ENCODE measurements at regions not wholly inside any gene's neighbourhood (a gene's known extent, or its start where the extent isn't known, plus 50 kb on each side); places are given as distances from the start of the nearest gene placed in this dataset.

DNA sequence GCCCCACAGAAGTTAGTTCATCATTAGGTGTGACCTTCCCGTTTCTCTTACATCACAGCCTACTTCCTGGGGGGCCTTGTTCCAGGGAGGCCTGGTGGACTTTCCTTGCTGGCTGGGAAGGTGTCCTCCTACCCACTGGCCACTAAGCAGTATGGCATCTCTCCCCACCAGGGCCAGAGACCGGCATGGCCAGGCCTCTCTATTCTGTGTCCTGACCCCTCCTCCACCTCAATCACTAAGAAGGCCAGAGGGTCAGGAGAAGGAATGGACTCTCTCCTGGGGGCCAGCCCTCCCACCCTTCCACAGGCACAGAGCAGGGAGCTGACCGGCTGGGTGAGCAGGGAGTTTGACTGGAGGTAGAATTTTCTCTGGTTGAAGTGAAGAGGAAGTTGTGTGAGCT lies 81.9 kb downstream of the PJA1 start:
- Mint-ChIP-seq H3K4me3 (no peak overlapping the region), H3K36me3 (no peaks in the 10 kb centered on the region), H3K4me1 (no peaks in the 10 kb centered on the region), H3K27me3 (peaks cover 0 to 1% of the 10 kb centered on the region in 2 donors), H3K27ac (no peak overlapping the region), H3K9me3 (no peaks in the 10 kb centered on the region)
- Histone ChIP-seq H3K27ac (ENCODE audit: low read depth, low read length) (no peak overlapping the region), H3K36me3 (ENCODE audit: insufficient read depth, low read length) (no peaks in the 10 kb centered on the region), H3K27me3 (ENCODE audit: insufficient read depth, low read length) (no peaks in the 10 kb centered on the region), H3K9me3 (ENCODE audit: control insufficient read depth in 1 of 2, low read length in 2 of 2) (no peaks in the 10 kb centered on the region), H3K4me3 (ENCODE audit: low read length in 2 of 2) (no peak overlapping the region), H3K4me1 (ENCODE audit: insufficient read depth, low read length) (no peaks in the 10 kb centered on the region)
- DNase-seq = no peak
- intact Hi-C loops (cut with micrococcal nuclease) = no loop called here
- CTCF ChIA-PET (ENCODE audit: partially characterized antibody) = interaction anchor here (1.3 kb wide), 1 partner anchor 10 kb away, joined by 3 read pairs; no protein-coding TSS in a partner anchor
- POLR2A ChIA-PET (ENCODE audit: partially characterized antibody) = no interaction called here

DNA sequence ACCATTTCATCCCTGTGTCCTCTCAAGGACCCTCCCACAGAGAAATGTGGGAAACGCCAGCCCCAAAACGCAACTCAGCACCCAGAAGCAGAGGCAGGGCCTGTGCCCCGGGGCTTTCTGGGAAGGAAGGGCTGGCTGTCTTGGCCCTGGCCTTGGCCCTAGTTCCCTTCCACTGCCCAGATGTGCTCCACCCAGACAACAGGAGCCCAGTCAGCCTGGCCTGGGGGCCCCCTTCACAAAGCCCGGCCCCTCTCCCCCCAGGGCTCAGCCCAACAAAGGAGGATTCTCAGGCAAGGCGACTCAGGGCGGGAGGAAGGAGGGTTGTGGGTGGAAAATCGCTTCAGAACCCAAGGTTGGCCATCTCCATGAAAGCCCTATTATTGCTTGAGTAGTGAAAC lies 82.5 kb downstream of the PJA1 start:
- no peak overlapping the region for H3K27ac Mint-ChIP-seq
- Histone ChIP-seq H3K4me1 (ENCODE audit: insufficient read depth, low read length) (no peaks in the 10 kb centered on the region), H3K27ac (ENCODE audit: low read depth, low read length) (no peak overlapping the region), H3K9me3 (ENCODE audit: control insufficient read depth in 1 of 2, low read length in 2 of 2) (no peaks in the 10 kb centered on the region), H3K36me3 (ENCODE audit: insufficient read depth, low read length) (no peaks in the 10 kb centered on the region), H3K27me3 (ENCODE audit: insufficient read depth, low read length) (no peaks in the 10 kb centered on the region), H3K4me3 (ENCODE audit: low read length in 2 of 2) (no peak overlapping the region)
- intact Hi-C loops (cut with micrococcal nuclease) = no loop called here
- no peaks in the 10 kb centered on the region for H3K36me3 Mint-ChIP-seq
- ChIA-PET POLR2A (ENCODE audit: partially characterized antibody) (no interaction called here), CTCF (ENCODE audit: partially characterized antibody) (no interaction called here)
- DNase-seq = no peak
- H3K9me3 Mint-ChIP-seq = no peaks in the 10 kb centered on the region
- H3K4me1 Mint-ChIP-seq = no peaks in the 10 kb centered on the region
- peaks cover 0 to 1% of the 10 kb centered on the region in 2 donors for H3K27me3 Mint-ChIP-seq
- no peak overlapping the region for H3K4me3 Mint-ChIP-seq

DNA sequence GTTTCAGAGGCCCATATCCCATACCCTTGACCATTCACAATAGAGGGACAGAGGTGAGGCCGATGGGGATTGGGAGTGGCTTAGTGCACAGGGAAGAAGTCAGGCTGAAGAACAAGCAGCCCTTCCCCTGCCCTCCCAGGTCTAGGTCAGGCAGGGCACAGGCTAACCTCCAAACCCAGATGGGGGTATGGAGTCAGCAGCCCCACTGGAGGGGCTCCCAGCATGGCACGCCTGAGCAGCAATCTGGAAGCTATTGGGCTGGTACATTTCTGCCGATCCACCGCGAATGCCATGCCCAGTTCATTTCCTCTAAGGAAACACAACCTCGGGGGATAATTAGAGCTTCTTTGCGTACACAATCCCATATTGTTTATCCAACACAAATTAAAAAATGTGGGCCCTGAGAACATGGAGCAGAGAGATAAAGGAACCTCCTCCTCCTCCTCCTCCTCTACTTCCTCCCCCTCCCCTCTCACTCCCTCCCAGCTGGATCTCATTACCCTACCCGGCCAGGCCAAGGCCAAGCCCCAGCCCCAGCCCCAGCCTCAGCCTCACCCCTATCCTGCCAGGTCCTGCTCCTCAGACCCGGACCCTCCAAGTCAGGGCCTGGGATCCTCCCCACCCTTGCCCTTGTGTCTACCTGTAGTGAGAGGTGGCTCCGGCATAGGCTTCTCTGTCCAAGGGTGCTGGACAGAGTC lies 83.0 kb downstream of the PJA1 start:
- no peak overlapping the region for H3K4me3 ChIP-seq (ENCODE audit: low read length in 2 of 2)

DNA sequence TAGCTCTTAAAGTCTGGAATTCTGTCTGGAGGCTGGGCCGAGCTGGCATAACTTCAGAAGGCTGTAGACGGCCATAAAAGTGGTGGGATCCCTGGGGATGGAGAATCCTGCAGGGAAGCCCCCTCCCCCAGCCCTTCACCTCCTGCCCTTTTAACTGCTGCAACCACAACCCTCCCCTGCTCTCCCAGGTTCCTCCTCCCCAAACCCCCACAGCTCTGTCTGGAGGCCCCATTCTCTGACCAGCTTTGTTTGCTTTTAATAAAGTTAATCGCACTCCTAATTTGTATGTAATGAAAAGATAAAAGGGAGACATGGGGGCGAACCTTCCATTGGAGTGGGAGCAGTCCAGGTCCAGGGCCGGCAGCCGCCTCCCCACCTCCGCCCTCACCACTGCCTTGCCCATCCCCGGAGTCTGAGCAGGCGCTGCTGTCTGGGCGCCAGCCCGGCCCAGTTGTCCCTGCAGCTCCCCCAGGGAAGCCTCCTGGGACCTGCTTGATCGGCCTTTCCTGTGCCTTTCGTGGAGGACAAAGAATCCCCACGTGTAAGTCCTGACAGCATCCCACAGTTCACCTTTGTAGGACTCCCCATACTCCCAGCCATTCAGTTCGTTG lies 84.3 kb downstream of the PJA1 start:
- Mint-ChIP-seq H3K4me3 (no peak overlapping the region), H3K9me3 (no peaks in the 10 kb centered on the region), H3K27ac (no peak overlapping the region), H3K4me1 (no peaks in the 10 kb centered on the region), H3K36me3 (no peaks in the 10 kb centered on the region), H3K27me3 (peaks cover 0 to 1% of the 10 kb centered on the region in 2 donors)
- Histone ChIP-seq H3K27me3 (ENCODE audit: insufficient read depth, low read length) (no peaks in the 10 kb centered on the region), H3K27ac (ENCODE audit: low read depth, low read length) (no peak overlapping the region), H3K4me1 (ENCODE audit: insufficient read depth, low read length) (no peaks in the 10 kb centered on the region), H3K9me3 (ENCODE audit: control insufficient read depth in 1 of 2, low read length in 2 of 2) (no peaks in the 10 kb centered on the region), H3K4me3 (ENCODE audit: low read length in 2 of 2) (no peak overlapping the region), H3K36me3 (ENCODE audit: insufficient read depth, low read length) (no peaks in the 10 kb centered on the region)
- ChIA-PET CTCF (ENCODE audit: partially characterized antibody) (no interaction called here), POLR2A (ENCODE audit: partially characterized antibody) (no interaction called here)
- DNase-seq = no peak
- intact Hi-C loops (cut with micrococcal nuclease) = no loop called here

More for the DNA sequence above, 83.0 kb downstream of the PJA1 start:
- no peaks in the 10 kb centered on the region for H3K4me1 Mint-ChIP-seq
- H3K27me3 ChIP-seq (ENCODE audit: insufficient read depth, low read length) = no peaks in the 10 kb centered on the region
- H3K9me3 Mint-ChIP-seq = no peaks in the 10 kb centered on the region
- no peaks in the 10 kb centered on the region for H3K36me3 Mint-ChIP-seq
- no peaks in the 10 kb centered on the region for H3K4me1 ChIP-seq (ENCODE audit: insufficient read depth, low read length)
- H3K27ac ChIP-seq (ENCODE audit: low read depth, low read length) = no peak overlapping the region
- H3K27ac Mint-ChIP-seq = no peak overlapping the region
- ChIA-PET POLR2A (ENCODE audit: partially characterized antibody) (no interaction called here), CTCF (ENCODE audit: partially characterized antibody) (no interaction called here)
- no peak for DNase-seq
- intact Hi-C loops (cut with micrococcal nuclease) = no loop called here
- no peaks in the 10 kb centered on the region for H3K36me3 ChIP-seq (ENCODE audit: insufficient read depth, low read length)
- peaks cover 0 to 1% of the 10 kb centered on the region in 2 donors for H3K27me3 Mint-ChIP-seq
- H3K9me3 ChIP-seq (ENCODE audit: control insufficient read depth in 1 of 2, low read length in 2 of 2) = no peaks in the 10 kb centered on the region
- no peak overlapping the region for H3K4me3 Mint-ChIP-seq

DNA sequence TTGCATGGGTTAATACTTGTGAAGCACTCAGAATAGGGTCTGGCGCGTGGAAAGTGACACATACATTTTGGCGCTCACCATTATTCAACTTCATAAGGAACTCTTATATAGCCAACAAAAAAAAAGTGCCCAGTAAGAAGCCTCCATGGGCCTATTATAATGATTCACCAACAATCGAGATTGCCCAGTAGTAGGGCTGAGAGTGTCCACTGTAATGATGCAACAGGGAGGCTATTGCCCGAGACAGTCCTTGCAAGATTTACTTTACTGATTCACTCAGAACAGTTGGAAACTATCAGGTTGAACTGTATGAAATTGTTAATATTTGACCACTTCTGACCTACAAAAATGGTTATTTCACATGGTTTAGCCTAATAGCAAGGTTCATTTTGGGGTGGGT lies 86.0 kb downstream of the PJA1 start:
- H3K4me3 Mint-ChIP-seq = no peak overlapping the region
- no peaks in the 10 kb centered on the region for H3K36me3 Mint-ChIP-seq
- no peak overlapping the region for H3K4me3 ChIP-seq (ENCODE audit: low read length in 2 of 2)
- H3K4me1 Mint-ChIP-seq = no peaks in the 10 kb centered on the region
- no peaks in the 10 kb centered on the region for H3K9me3 ChIP-seq (ENCODE audit: control insufficient read depth in 1 of 2, low read length in 2 of 2)
- POLR2A ChIA-PET (ENCODE audit: partially characterized antibody) = no interaction called here
- no peak overlapping the region for H3K27ac Mint-ChIP-seq
- intact Hi-C loops (cut with micrococcal nuclease) = no loop called here
- no peaks in the 10 kb centered on the region for H3K4me1 ChIP-seq (ENCODE audit: insufficient read depth, low read length)
- H3K9me3 Mint-ChIP-seq = no peaks in the 10 kb centered on the region
- no peaks in the 10 kb centered on the region for H3K36me3 ChIP-seq (ENCODE audit: insufficient read depth, low read length)
- peaks cover 0 to under 1% of the 10 kb centered on the region in 2 donors for H3K27me3 Mint-ChIP-seq
- no peak for DNase-seq
- H3K27me3 ChIP-seq (ENCODE audit: insufficient read depth, low read length) = no peaks in the 10 kb centered on the region
- H3K27ac ChIP-seq (ENCODE audit: low read depth, low read length) = no peak overlapping the region
- CTCF ChIA-PET (ENCODE audit: partially characterized antibody) = no interaction called here

DNA sequence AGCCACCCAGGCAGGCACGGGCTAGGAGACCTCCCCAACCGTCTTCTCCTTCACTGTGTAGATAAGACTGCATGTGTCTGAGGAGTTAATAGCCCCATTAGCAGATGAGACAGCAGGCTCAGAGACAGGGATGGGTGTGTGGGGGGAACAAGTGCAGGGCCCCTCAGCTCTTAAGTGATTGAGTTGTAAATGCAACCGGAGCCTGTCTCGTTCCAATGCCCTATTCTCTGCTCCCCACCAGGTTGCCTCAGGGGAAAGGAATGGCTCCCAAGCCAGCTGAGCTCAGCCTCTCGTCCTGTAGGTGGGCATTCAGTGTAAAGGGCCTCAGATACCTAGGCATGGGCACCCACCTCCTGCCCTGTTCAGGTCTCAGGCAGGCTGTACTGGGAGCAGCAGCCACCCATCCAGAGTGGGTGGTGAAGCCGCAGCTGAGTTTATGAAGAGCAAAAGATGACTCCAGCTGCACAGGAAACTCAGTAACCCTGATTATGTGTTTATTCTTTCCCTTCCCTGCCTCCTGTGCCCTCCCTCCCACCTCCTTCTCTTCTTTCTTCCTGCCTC lies 87.3 kb downstream of the PJA1 start:
- ChIA-PET CTCF (ENCODE audit: partially characterized antibody) (no interaction called here), POLR2A (ENCODE audit: partially characterized antibody) (no interaction called here)
- H3K4me3 ChIP-seq (ENCODE audit: low read length in 2 of 2) = no peak overlapping the region
- H3K36me3 ChIP-seq (ENCODE audit: insufficient read depth, low read length) = no peaks in the 10 kb centered on the region
- intact Hi-C loops (cut with micrococcal nuclease) = no loop called here
- no peak overlapping the region for H3K27ac ChIP-seq (ENCODE audit: low read depth, low read length)
- Mint-ChIP-seq H3K27ac (no peak overlapping the region), H3K36me3 (no peaks in the 10 kb centered on the region), H3K9me3 (no peaks in the 10 kb centered on the region), H3K27me3 (no peaks in the 10 kb centered on the region), H3K4me3 (no peak overlapping the region), H3K4me1 (no peaks in the 10 kb centered on the region)
- H3K27me3 ChIP-seq (ENCODE audit: insufficient read depth, low read length) = no peaks in the 10 kb centered on the region
- no peaks in the 10 kb centered on the region for H3K9me3 ChIP-seq (ENCODE audit: control insufficient read depth in 1 of 2, low read length in 2 of 2)
- H3K4me1 ChIP-seq (ENCODE audit: insufficient read depth, low read length) = no peaks in the 10 kb centered on the region
- no peak for DNase-seq

DNA sequence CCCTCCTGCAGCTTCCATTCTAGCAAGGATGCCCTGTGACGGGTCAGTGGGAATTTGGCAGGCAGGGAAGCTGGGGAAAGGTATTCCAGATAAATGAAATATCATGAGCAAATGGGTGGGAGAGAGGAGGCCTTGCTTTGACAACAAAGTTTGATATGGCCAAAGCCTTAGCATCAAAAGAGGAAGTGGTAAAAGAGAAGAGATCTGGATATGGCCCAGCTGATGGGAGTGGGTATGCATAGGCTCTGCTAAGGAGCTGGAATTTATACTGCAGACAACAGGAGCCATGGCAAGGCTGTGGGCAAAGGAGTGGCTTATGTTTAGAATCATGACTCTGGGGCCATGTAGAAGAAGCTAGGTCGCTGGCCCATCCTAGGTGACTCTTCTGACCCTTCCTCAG lies 89.2 kb downstream of the PJA1 start:
- Mint-ChIP-seq H3K27ac (no peak overlapping the region), H3K36me3 (no peaks in the 10 kb centered on the region), H3K4me3 (no peak overlapping the region), H3K4me1 (no peaks in the 10 kb centered on the region), H3K27me3 (no peaks in the 10 kb centered on the region), H3K9me3 (no peaks in the 10 kb centered on the region)
- ChIA-PET POLR2A (ENCODE audit: partially characterized antibody) (no interaction called here), CTCF (ENCODE audit: partially characterized antibody) (no interaction called here)
- no peaks in the 10 kb centered on the region for H3K27me3 ChIP-seq (ENCODE audit: insufficient read depth, low read length)
- no peaks in the 10 kb centered on the region for H3K36me3 ChIP-seq (ENCODE audit: insufficient read depth, low read length)
- no peak for DNase-seq
- H3K4me3 ChIP-seq (ENCODE audit: low read length in 2 of 2) = no peak overlapping the region
- intact Hi-C loops (cut with micrococcal nuclease) = no loop called here
- no peak overlapping the region for H3K27ac ChIP-seq (ENCODE audit: low read depth, low read length)
- no peaks in the 10 kb centered on the region for H3K9me3 ChIP-seq (ENCODE audit: control insufficient read depth in 1 of 2, low read length in 2 of 2)
- no peaks in the 10 kb centered on the region for H3K4me1 ChIP-seq (ENCODE audit: insufficient read depth, low read length)

Data from CD4-positive, alpha-beta memory T cell (primary cell).